HG02981 (cell line): ENCODE measurements at regions not wholly inside any gene's neighbourhood (a gene's known extent, or its start where the extent isn't known, plus 50 kb on each side); places are given as distances from the start of the nearest gene placed in this dataset.
"Not testable (repeated sequence)": the region's sequence is repeated elsewhere in the genome, so short reads cannot be mapped to it uniquely, and the experiment has no call there.

Experiments used
- ATAC-seq: cut with Tn5 transposase; IDR thresholded peaks from one replicate; pipeline ENCODE4 v1.9.1; 2021; ENCODE audit warnings: mild to moderate bottlenecking, moderate library complexity; ENCODE audit not compliant: unreplicated experiment

- no peak for ATAC-seq
Observed at GRCh38 chr1:166304131-166304530, 137.3 kb upstream of the FAM78B start.

GRCh38 chr1:166305371-166305770, 138.6 kb upstream of the FAM78B start:
- no peak for ATAC-seq

GRCh38 chr1:166307261-166308188, 140.7 kb upstream of the FAM78B start:
- no peak for ATAC-seq

GRCh38 chr1:166316306-166316705, 149.5 kb upstream of the FAM78B start:
- ATAC-seq, result not testable (repeated sequence)

- ATAC-seq, result no peak
Observed at GRCh38 chr1:166322470-166322869, 155.7 kb upstream of the FAM78B start.

- no peak for ATAC-seq
Observed at GRCh38 chr1:166327886-166328285, 161.1 kb upstream of the FAM78B start.

GRCh38 chr1:166328956-166329355, 162.2 kb upstream of the FAM78B start:
- no peak for ATAC-seq

GRCh38 chr1:166330096-166330495, 163.3 kb upstream of the FAM78B start:
- no peak for ATAC-seq

- no peak for ATAC-seq
Observed at GRCh38 chr1:166338105-166338504, 171.3 kb upstream of the FAM78B start.

- ATAC-seq, result no peak
Observed at GRCh38 chr1:166340709-166341108, 173.9 kb upstream of the FAM78B start.

GRCh38 chr1:166343276-166343675, 176.5 kb upstream of the FAM78B start:
- no peak for ATAC-seq

- no peak for ATAC-seq
Observed at GRCh38 chr1:166350490-166350889, 183.7 kb upstream of the FAM78B start.

GRCh38 chr1:166351676-166352075, 184.9 kb upstream of the FAM78B start:
- ATAC-seq, result no peak

- no peak for ATAC-seq
Observed at GRCh38 chr1:166353213-166353612, 186.4 kb upstream of the FAM78B start.

GRCh38 chr1:166354406-166354805, 187.6 kb upstream of the FAM78B start:
- ATAC-seq, result no peak

GRCh38 chr1:166365081-166365480, 198.3 kb upstream of the FAM78B start:
- no peak for ATAC-seq

- ATAC-seq, result no peak
Observed at GRCh38 chr1:166368030-166368429, 201.2 kb upstream of the FAM78B start.

GRCh38 chr1:166377896-166378295, 211.1 kb upstream of the FAM78B start:
- no peak for ATAC-seq

- no peak for ATAC-seq
Observed at GRCh38 chr1:166378805-166379204, 212.0 kb upstream of the FAM78B start.

GRCh38 chr1:166379447-166379846, 212.6 kb upstream of the FAM78B start:
- no peak for ATAC-seq

- ATAC-seq, result no peak
Observed at GRCh38 chr1:166383137-166383536, 216.3 kb upstream of the FAM78B start.

- ATAC-seq, result no peak
Observed at GRCh38 chr1:166383635-166384346, 217.0 kb upstream of the FAM78B start.
